Globus pallidus (tissue), 1 donor: ENCODE measurements at regions not wholly inside any gene's neighbourhood (a gene's known extent, or its start where the extent isn't known, plus 50 kb on each side); places are given as distances from the start of the nearest gene placed in this dataset.
A peak's percentile ranks its signal among the peaks of the same experiment; 100 is the strongest.
"Not testable (repeated sequence)": the region's sequence is repeated elsewhere in the genome, so short reads cannot be mapped to it uniquely, and the experiment has no call there.

Experiments
- DNase-seq: peaks from one replicate; pipeline ENCODE4 v3.0.0-alpha.2; 2015; ENCODE audit warnings: low spot score

DNA sequence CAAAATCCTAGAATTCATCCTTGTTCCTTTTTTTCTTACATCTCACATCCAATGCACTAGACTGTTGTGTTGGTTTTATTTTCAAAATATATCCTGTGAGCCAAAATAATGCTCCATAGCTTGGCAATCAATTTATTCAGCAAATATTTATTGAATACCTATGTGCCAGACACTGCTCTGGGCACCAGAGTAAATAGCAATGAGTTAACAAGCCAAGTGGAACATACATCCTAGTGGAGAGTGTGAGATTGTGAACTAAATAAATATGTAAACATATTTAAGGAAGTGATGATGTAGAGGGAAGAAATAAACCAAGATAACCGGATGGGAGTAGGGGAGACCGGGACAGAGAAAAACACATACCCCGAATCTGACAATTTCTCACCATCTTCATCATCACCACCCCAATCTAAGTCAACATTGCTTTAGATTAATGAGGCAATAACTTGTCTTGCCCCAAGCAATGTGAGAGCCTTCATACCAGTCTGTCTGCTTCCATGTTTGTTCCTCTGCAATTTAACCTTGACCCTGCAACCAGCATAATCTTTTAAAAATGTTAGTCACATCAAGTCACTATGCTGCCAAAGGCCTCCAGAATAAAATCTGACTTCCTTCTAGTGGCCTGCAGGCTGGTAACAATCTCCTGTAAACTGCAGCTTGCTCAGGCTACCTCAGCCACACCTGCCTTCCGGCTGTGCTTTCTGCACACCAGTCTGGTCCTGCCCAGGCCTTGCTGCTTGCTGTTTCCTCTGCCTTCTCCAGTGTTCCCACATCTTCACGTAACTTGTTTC lies 199.2 kb downstream of the DLEU7 start:
- DNase-seq: no peak

DNA sequence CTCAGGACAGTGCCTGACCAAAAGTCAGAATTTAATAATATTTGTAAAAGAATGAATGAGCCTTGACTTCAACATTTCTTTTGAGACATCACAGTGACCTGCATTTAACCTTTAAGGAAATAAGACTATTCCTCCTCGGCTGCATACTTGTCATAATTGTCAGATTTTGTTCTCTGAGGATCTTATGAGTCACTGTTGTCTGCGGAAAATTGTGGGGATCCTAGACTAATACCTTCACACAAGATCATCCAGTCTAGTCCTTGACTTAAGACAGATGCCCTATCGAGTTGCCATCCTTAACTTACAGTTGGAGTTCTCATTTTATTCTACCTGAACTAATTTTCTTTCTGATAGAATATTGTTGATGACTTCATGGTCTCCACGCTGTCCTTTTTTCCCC lies 198.4 kb downstream of the DLEU7 start:
- DNase-seq: no peak

DNA sequence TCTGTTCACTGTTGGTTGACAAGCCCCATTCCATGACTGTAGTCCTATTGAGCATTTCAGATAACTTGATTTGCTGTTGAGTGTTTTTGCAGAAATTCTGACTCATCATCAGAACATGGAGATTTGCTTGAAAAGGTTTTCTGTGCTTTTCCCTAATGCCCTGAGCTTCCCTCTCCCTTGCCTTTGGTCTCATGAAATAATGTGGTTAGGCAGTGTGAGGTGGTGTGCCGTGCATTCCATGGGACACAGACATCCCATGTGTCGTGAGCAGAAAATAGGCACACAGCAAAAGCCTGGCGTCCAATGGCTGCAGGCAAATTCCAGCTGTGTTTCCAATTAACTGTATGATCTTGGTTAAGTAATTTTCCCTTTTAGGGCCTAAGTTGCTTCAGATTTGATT lies 197.4 kb downstream of the DLEU7 start:
- no peak for DNase-seq

DNA sequence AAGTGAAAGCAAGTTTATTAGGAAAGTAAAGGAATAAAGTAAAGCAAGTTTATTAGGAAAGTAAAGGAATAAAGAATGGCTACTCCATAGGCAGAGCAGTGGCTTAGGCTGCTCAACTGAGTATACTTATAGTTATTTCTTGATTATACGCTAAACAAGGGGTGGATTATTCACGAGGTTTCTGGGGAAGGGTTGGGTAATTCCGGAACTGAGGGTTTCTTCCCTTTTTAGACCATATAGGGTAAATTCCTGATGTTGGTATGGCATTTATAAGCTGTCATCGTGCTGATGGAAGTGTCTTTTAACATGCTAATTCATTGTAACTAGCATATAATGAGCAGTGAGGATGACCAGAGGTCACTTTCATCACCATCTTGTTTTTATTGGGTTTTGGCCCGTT lies 194.3 kb downstream of the DLEU7 start:
- DNase-seq: no peak

DNA sequence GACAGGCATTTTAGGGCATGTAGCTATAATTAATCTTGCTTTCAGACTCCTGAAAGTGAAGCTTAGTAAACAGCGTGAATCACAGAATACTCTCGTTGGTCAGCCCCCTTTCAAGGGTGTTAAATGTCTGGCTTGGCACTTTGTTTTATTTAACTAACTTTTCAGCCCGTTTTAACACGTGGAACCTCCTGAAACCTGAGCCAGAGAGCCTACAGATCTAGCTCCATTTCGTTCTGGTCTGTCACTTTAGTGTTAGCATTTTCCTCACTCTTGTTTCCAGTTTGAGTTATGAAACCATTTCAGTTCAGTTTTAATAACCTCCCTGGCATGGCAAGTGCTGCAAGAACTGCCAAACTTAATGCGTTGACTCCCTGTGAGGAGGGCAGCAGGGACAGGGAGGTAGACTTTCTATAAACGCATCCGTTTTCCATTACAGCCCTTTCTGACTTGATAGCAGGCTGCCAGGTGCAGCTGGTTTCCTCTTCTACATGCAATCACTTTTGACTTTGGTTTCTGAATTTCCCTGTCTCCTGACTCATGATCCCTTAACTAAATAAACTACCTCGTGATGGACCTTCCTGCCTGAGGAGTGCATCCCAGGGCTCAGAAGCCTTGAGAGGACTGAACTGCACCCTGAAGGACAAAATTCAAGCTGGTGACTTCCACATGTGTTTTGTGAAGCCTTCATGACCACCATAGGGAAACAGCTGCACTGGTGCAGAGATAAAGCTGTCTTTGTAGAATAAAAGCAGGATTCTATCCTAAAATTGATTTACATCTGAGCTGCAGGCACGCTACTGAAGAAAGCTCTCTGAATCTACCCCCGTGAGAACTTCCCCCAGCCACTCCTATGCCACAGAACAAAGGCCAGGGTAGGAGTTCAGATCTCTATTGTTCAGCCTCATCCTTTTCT lies 192.6 kb downstream of the DLEU7 start:
- DNase-seq: no peak

DNA sequence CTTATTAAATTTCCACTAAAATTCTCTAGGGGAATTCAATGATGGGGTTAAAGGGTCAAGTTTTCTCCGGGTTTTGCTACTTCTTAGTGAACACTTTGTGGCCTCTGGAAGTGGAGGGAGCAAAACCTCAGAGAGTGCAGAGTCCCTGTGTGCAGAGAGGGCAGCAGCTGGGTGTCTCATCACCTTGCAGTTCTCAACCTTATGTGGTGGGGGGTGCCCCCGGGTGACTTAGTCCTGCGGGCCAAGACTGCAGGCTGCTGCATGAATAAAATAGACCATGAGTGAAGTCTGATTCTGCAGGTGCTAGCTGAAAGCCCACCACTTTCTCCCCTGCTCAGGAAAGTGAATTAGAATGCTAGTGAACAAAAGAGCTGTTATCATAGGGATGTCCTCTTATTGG lies 191.6 kb downstream of the DLEU7 start:
- no peak for DNase-seq

DNA sequence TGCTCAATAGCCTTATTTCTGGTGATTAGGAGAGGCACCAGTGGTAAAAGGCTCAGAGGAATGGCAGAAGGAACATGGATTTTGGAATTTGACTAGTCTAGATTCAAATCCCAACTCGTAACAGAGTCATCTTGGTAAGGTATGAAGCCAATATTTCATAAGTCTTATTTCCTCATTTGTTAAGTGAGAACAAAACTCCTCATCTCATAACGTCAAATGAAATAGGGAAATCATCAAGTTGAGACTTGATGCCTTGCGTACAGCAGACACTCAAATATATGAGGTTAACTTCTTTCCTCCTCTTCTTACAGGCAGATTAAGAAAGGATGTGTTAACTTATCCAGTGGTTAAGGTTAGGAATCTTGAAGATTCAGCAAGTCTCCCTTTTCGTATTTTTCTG lies 189.2 kb downstream of the DLEU7 start:
- no peak for DNase-seq

DNA sequence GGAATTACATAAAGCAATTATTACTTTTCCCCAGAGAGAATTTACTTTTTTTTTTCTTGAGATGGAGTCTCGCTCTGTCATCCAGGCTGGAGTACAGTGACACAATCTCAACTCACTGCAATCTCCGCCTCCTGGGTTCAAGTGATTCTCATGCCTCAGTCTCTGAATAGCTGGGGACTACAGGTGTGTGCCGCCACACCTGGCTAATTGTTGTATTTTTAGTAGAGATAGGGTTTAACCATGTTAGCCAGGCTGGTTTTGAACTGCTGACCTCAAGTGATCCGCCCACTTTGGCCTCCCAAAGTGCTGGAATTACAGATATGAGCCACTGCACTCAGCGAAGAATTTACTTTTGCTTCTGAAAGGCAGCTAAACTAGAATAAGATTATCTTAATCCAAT lies 181.6 kb downstream of the DLEU7 start:
- DNase-seq: not testable (repeated sequence)

DNA sequence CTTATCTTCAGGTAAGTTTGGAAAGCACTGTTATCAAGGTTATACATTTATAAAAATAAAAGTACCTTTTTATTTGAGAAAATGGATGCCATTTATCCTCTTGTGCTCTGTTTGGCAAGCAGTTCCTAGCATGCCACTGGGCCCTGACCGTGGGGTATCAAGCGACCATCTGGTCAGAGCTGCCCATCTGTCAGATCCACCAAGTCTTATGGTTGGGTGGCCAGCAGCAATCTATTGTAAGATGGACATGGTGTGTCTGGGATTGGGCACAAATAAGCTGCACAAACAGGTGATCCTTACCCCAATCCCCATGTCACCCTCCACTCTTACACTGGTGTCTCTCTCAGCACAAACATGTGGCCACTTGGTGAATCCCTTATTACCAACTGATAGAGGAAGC lies 178.5 kb downstream of the DLEU7 start:
- no peak for DNase-seq

DNA sequence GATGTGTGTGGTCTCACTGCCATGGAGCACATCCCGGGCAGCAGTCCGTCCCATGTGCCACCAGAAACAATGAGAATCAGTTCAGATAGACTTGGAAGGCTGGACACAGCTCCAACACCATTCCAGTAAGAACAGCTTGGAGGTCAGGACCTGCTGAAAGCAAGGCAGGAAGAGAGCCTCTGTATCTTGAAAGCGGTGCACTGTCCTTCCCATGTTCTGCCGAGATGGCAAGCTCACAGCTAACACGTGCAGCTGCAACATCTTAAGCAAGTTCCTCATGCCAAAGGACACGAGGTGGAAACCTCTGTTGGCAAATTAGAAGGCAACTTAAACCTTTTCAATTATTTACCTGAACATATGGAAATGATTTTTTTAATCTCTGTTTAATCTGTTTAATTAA lies 175.4 kb downstream of the DLEU7 start:
- no peak for DNase-seq

DNA sequence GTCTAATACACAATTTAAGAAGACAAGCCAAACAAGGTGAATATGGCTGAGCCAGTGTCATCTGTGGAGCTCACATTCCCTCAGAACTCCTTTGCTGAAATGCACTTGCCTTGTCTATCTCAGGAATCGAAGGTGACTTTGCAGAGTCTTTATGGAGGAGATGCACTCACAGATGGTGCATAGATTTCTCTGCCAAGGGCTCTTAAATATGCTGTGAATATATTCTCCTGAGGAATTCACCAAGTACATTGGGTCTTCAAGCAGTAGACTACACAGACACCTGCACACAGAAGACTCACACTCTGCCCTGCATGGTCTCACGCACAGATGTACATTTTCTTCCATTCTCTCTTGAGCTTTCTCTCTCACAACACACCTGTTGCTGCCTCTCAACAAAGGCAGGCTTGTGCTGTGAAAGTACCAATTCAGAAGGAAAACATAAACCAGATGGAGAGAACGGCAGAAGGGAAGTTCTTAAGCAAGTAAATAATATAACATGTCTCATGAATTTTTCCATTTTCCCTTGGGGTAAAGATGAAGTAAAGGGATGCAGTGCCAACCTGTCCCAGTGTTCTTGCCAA lies 174.7 kb downstream of the DLEU7 start:
- no peak for DNase-seq

DNA sequence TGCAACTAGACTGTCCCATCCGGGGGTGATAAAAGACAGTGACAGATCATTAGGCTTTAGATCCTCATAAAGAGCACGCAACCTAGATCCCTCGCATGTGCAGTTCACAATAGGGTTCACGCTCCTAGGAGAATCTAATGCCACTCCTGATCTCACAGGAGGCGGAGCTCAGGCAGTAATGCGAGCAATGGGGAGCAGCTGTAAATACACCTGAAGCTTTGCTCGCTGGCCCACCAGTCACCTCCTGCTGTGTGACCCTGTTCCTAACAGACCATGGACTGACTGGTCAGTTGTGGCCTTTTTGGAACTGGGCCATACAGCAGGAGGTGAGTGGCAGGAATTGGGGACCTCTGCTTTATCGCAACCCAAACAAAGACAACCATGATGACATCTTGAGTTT lies 173.2 kb downstream of the DLEU7 start:
- DNase-seq: no peak

DNA sequence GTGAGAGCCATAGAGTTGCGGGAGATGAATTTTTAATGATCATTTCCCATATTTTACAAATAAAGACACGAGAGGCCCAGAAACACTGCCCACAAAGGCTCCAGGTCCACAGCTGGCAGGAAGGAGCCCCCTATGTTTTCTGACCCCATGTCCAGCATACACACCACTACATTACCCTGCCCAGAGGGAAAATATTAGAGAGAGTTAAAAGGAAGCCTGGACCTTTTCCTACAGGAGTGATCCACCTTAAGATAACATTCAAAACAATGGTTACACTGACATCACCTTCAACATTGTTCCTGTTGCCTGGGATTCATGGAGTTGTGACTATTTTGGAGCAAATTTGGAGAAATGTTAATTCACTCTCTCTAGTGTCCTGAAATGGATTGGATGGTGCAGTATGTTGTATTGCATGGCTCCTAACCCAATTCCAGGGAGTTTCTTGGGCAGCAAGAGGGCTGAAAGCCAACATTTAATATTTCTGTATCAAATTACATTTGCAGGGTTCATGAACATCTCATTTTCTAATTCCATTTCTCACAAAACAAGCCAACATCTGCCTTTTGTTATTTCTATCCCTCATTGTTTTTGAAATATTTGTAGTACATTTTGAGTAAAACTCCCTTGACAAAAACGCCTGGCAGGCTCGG lies 172.5 kb downstream of the DLEU7 start:
- DNase-seq: no peak

DNA sequence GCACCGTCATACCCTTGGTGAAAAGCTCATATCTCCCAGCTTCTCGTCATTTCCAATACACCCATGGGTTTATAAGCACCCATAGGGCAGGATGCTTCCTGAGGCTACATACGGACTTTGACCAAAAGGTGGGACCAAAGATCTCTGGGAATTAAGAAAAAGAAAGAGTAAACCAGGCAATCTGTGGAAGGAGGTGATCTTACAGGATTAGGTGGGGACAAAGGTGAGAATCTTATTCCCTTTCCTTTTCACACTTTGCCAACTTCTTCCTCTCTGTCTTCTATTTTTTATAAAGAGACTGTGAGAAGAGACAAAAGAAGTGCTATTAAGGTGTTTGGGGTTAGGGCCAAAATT lies 172.0 kb downstream of the DLEU7 start:
- no peak for DNase-seq

DNA sequence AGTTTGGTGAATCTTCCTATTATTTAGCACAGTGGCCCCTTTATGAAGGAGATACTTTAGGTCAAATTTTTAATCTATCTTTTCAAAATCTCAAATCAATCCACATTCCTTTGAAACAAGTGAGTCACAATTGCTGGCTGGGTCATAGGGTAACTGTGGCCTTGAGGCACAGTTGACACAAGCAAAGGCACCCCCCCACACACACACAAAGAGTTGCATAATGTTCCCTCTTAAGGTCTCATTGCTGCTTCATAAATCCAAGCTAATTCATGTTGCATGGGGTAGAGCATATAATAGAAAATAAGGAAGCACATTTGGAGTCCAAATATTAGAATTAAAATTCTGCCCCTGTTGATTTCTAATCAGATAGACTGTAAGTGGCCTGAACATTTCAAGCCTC lies 171.5 kb downstream of the DLEU7 start:
- DNase-seq: no peak

DNA sequence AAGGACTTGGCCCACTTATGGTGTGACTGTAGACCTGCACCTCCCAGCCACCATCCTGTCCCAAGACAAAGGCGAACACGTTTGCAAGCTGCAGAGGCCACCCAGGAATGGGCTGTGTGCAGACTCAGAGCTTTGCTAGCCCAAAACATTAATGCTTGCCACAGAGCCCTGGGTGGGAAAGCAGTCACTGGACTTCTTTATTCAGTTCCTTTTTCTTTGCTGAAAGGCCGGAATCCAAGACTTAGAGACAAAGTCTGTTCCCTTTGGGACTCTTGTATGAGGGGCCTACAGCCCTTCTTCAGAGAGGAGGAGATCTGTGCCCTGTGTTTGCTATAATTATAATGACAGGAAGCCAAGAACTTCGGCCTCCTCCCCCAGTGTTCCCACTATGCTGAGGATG lies 167.8 kb downstream of the DLEU7 start:
- no peak for DNase-seq

DNA sequence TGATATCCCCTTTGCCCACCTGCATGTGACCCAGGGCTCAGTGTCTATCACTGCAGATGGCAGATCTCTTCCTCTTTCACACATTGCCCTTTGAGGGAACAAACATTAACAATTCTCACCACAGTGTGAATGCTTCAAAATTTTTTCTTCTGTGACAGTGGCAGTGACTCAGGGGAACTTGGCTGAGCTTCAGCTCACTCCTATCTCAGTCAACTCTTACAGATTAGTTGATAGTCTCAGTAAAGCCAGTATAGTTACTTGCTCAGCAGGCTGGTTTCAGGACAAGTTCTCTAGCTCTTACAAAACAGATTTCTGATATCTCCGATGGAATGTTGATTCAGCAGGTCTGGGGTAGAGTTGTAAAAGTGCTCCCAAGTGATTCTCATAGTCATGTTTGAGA lies 166.9 kb downstream of the DLEU7 start:
- DNase-seq: peak; percentile 21

DNA sequence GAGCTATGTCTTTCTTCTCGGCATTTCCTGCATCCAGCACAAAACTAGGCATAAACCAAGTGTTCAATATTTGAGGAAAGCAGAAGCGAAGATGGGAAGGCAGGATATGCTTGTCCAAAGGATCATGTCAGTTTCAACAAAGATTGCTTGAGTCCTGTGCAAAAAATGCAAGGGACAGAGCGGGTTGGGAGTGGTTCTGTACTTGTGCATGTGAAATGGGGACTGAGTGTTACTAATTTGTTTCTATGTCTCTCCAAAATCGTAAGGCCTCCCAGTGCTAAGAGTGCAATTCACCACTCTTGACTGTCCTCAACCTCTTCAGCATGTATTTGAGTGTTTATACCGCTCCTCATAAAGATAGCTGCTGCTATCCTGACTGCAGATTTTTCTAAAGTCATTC lies 166.2 kb downstream of the DLEU7 start:
- DNase-seq: no peak

DNA sequence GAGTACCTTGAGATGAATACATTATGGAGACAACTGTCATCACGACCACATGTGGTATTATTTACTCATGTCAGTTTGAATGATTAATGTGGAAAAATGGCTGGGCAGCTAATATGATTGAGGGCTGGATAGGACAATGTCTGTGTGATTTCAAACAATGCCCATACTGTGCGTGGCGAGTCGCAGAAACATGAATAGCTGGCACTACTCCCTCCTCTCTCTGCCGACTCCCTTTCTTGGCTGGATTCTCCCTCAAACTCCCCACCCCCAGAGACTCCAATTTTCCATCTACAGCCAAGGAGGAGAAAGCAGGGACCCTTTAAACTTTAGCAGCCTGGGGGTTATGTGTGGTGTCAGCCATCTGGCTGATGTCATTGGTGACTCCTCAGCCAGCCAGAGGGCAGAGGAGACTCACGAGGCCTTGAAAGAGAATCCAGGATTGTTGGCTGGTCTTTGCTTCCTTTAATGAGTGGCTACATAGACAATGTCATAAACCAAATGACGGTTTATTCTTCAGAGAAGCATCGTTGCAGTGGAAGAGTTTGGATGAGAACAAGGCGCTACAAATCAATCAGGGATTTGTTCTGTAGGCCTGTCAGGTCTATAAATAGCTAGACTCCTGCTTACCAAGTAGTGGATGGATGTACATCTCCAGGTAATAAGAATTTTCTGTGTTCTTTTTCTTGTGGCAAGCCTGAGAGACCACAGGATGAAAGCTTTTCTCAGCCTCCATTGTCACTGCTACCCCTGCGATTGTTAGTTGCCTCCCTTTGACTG lies 165.6 kb downstream of the DLEU7 start:
- peak; percentile 96 for DNase-seq

DNA sequence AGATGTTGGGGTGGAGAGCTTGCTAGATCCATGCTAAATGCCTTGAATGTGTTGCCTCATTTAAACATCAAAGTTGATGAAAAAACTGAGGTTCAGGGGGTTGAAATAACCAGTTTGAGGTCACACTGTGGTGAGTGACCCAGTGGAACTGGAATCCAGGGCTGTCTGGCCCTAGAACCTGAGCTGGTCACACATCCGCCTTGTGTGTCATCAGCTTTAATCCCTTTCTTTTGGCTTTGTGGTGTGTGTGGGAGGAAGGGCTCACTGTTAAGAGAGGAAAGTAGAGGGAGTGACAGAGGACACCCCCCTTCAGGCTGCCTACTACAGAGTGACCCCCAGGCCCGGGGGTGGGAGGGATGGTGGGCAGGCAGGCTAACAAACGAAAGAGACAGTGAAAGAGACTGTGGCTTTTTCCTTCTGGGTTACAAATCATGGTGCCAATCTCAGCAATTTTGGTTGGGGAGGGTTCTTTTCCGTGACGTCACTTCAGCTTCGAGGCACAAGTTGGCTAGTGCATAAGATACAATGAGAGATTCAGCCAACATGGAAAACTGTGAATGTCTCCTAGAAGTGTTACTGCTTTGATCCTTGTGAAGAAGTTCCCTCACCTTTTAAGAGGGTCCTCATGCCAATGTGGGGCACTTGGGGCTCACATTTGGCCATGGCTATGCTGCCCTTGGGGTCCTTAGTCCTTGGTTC lies 164.9 kb downstream of the DLEU7 start:
- DNase-seq: peak; percentile 59

DNA sequence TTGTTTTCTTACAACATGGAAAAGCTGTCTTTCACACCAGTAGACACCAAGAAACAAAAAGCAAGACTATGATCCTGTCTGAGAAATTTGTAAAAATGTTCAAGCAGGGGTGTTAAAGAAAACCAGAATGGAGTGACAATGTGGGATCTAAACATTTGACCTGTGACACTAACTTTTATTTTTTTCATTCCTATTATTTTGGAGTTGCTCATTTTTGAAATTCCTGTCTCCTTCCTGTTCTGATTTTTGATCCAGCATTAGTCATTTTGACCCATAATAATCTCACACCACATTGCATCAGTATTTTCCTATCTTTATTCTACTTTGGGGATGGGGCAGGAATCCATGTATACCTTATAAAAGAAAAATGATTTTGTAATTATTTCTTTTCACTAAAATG lies 164.2 kb downstream of the DLEU7 start:
- DNase-seq: no peak
